ENCODE measurements at regions not wholly inside any gene's neighbourhood (a gene's known extent, or its start where the extent isn't known, plus 50 kb on each side); places are given as distances from the start of the nearest gene placed in this dataset.
"Not testable (repeated sequence)": the region's sequence is repeated elsewhere in the genome, so short reads cannot be mapped to it uniquely, and the experiment has no call there.

GRCh38 chr13:88736026-88736425 is 1064.9 kb downstream of the SLITRK5 start:
- no peak for DNase-seq

GRCh38 chr13:88739195-88739594 is 1068.0 kb downstream of the SLITRK5 start:
- no peak for DNase-seq

GRCh38 chr13:88744289-88744688 is 1073.1 kb downstream of the SLITRK5 start:
- no peak for DNase-seq

GRCh38 chr13:88745011-88745410 is 1073.8 kb downstream of the SLITRK5 start:
- DNase-seq = no peak

- DNase-seq = no peak
Observed at GRCh38 chr13:88752041-88752440, 1080.9 kb downstream of the SLITRK5 start.

GRCh38 chr13:88754141-88754540 is 1083.0 kb downstream of the SLITRK5 start:
- DNase-seq = no peak

GRCh38 chr13:88761145-88761544 is 1090.0 kb downstream of the SLITRK5 start:
- no peak for DNase-seq

GRCh38 chr13:88764103-88764502 is 1092.9 kb downstream of the SLITRK5 start:
- no peak for DNase-seq

GRCh38 chr13:88800505-88800904 is 1129.3 kb downstream of the SLITRK5 start:
- no peak for DNase-seq

- DNase-seq = no peak
Observed at GRCh38 chr13:88801361-88801760, 1130.2 kb downstream of the SLITRK5 start.

- no peak for DNase-seq
Observed at GRCh38 chr13:88802886-88803285, 1131.7 kb downstream of the SLITRK5 start.

GRCh38 chr13:88806438-88806837 is 1135.3 kb downstream of the SLITRK5 start:
- DNase-seq = no peak

- DNase-seq = no peak
Observed at GRCh38 chr13:88817560-88817959, 1146.4 kb downstream of the SLITRK5 start.

- DNase-seq = no peak
Observed at GRCh38 chr13:88823114-88823513, 1151.9 kb downstream of the SLITRK5 start.

- DNase-seq = no peak
Observed at GRCh38 chr13:88824218-88824617, 1153.0 kb downstream of the SLITRK5 start.

- DNase-seq = no peak
Observed at GRCh38 chr13:88840085-88840484, 1168.9 kb downstream of the SLITRK5 start.

- not testable (repeated sequence) for DNase-seq
Observed at GRCh38 chr13:88852293-88852692, 1181.1 kb downstream of the SLITRK5 start.

- DNase-seq = no peak
Observed at GRCh38 chr13:88857256-88857655, 1186.1 kb downstream of the SLITRK5 start.

- DNase-seq = no peak
Observed at GRCh38 chr13:88862095-88862620, 1191.0 kb downstream of the SLITRK5 start.

GRCh38 chr13:88863116-88863515 is 1191.9 kb downstream of the SLITRK5 start:
- DNase-seq = no peak

- DNase-seq = no peak
Observed at GRCh38 chr13:88866195-88866594, 1195.0 kb downstream of the SLITRK5 start.

GRCh38 chr13:88883741-88884140 is 1212.6 kb downstream of the SLITRK5 start:
- DNase-seq = no peak

GRCh38 chr13:88887045-88887662 is 1216.0 kb downstream of the SLITRK5 start:
- DNase-seq = no peak

- DNase-seq = no peak
Observed at GRCh38 chr13:88895261-88895941, 1224.2 kb downstream of the SLITRK5 start.

GRCh38 chr13:88896466-88896865 is 1225.3 kb downstream of the SLITRK5 start:
- DNase-seq = no peak
